GM12878 (cell line): ENCODE measurements at regions not wholly inside any gene's neighbourhood (a gene's known extent, or its start where the extent isn't known, plus 50 kb on each side); places are given as distances from the start of the nearest gene placed in this dataset.

Source experiments
- ATAC-seq: fragments of 200-7000 bp; cut with Tn5 transposase; 3 replicates; pipeline ENCODE4 v1.9.1; 2020; ENCODE audit warnings: mild to moderate bottlenecking, moderate library complexity
- BruUV-seq: library from RNA; stranded (reverse); fragments of 400-500 nt; replicated peaks from 2 replicates; lab custom pipeline; 2021; lab: Mats Ljungman, UMichigan
- CTCF ChIA-PET: fragments of 300-600 bp; sonication (Branson Sonifier 250); formaldehyde crosslinking; extraction: SDS; loops from one replicate; lab custom pipeline; 2021; ENCODE audit warnings: inconsistent platforms; lab: Yijun Ruan, JAX
- POLR2A ChIA-PET: fragments of 350-600 bp; formaldehyde crosslinking; extraction: SDS; loops from one replicate; lab custom pipeline; 2021; ENCODE audit warnings: inconsistent platforms; lab: Charles Lee
- RAD21 ChIA-PET: fragments of 300-600 bp; sonication (Branson Sonifier 250); formaldehyde crosslinking; loops from one replicate; lab custom pipeline; 2023; ENCODE audit warnings: antibody characterized with exemption; ENCODE audit not compliant: unreplicated experiment; lab: Charles Lee
- SMC1A ChIA-PET: fragments of 300-600 bp; sonication (Branson Sonifier 250); formaldehyde crosslinking; loops from one replicate; lab custom pipeline; 2023; ENCODE audit not compliant: unreplicated experiment, uncharacterized antibody; lab: Charles Lee
- DNase-seq: peaks from one replicate; pipeline ENCODE4 v3.0.0-alpha.2; 2011; ENCODE audit warnings: low read depth, low spot score
- FAIRE-seq: peaks from 3 replicates; lab custom pipeline; 2011; peaks lifted over from hg19 to GRCh38; lab: Jason Lieb, UNC
- H2AFZ ChIP-seq: 2 replicates; pipeline ENCODE4 v1.6.0; 2011; ENCODE audit warnings: low read depth, low read length, control low read depth; ENCODE audit not compliant: control insufficient read depth
- H3K27ac ChIP-seq: 2 replicates; pipeline ENCODE4 v1.5.1; 2011; ENCODE audit warnings: control low read depth; ENCODE audit not compliant: control insufficient read depth, insufficient read depth
- H3K27me3 ChIP-seq, 2 experiments: replicated peaks in 1 of 2; 2 replicates each; pipeline versions ENCODE4 v1.6.0 to v1.6.1; 2011; ENCODE audit warnings: low read length in 1 of 2; ENCODE audit not compliant: control insufficient read depth in 2 of 2, insufficient read depth in 2 of 2
- H3K36me3 ChIP-seq, 2 experiments: 2 replicates each; pipeline ENCODE4 v1.5.1; 2011; ENCODE audit warnings: low read length in 1 of 2; ENCODE audit not compliant: control insufficient read depth in 2 of 2, insufficient read depth in 2 of 2
- H3K4me1 ChIP-seq: 2 replicates; pipeline ENCODE4 v1.6.1; 2011; ENCODE audit warnings: mild to moderate bottlenecking, low read length, moderate library complexity, mixed read lengths; ENCODE audit not compliant: control insufficient read depth, insufficient read depth
- H3K4me2 ChIP-seq: 2 replicates; pipeline ENCODE4 v1.6.0; 2011; ENCODE audit warnings: control low read depth; ENCODE audit not compliant: control insufficient read depth, insufficient read depth
- H3K4me3 ChIP-seq: fragments of 200-600 bp; sonication (generic); 2 replicates; pipeline ENCODE4 v1.5.1; 2016
- H3K79me2 ChIP-seq: 2 replicates; pipeline ENCODE4 v1.6.0; 2011; ENCODE audit warnings: low read length; ENCODE audit not compliant: control insufficient read depth, insufficient read depth
- H3K9ac ChIP-seq: 2 replicates; pipeline ENCODE4 v1.8.0; 2011; ENCODE audit warnings: low read length, control low read depth, mixed read lengths; ENCODE audit not compliant: control insufficient read depth, insufficient read depth
- H3K9me3 ChIP-seq: replicated peaks from 3 replicates; pipeline ENCODE4 v1.5.1; 2011; ENCODE audit warnings: mild to moderate bottlenecking, low read length; ENCODE audit not compliant: control insufficient read depth, insufficient read depth
- H4K20me1 ChIP-seq: 2 replicates; pipeline ENCODE4 v1.6.0; 2011; ENCODE audit not compliant: control insufficient read depth, insufficient read depth
- BACH1 ChIP-seq: fragments of 450-650 bp; IDR thresholded peaks from 2 replicates; pipeline ENCODE4 v1.6.1; 2017; ENCODE audit warnings: mild to moderate bottlenecking, borderline replicate concordance
- BRCA1 ChIP-seq: IDR thresholded peaks from 2 replicates; pipeline ENCODE4 v1.6.1; 2011; ENCODE audit warnings: low read depth, low read length, improper control_type of control experiment
- CEBPB ChIP-seq, 2 experiments: fragments of 150-350 bp in 1 of 2; IDR thresholded peaks; 2 replicates each; pipeline ENCODE4 v1.6.1; 2012 to 2014; ENCODE audit warnings: low read depth in 2 of 2, low read length in 2 of 2, borderline replicate concordance in 1 of 2, inconsistent platforms in 1 of 2
- CREB1 ChIP-seq: IDR thresholded peaks from 2 replicates; pipeline ENCODE4 v1.6.1; 2012; ENCODE audit warnings: low read depth, mild to moderate bottlenecking, inconsistent platforms
- HCFC1 ChIP-seq: fragments of 150-350 bp; IDR thresholded peaks from 2 replicates; pipeline ENCODE4 v1.6.1; 2014; ENCODE audit warnings: low read length
- MAX ChIP-seq: IDR thresholded peaks from 2 replicates; pipeline ENCODE4 v1.6.1; 2012; ENCODE audit warnings: low read depth, low read length, improper control_type of control experiment
- MYB ChIP-seq: fragments of 150-350 bp; IDR thresholded peaks from 2 replicates; pipeline ENCODE4 v1.6.1; 2014; ENCODE audit warnings: mild to moderate bottlenecking, low read depth, low read length, borderline replicate concordance
- NFXL1 ChIP-seq: fragments of 450-650 bp; IDR thresholded peaks from 2 replicates; pipeline ENCODE4 v1.6.1; 2017; ENCODE audit warnings: antibody characterized with exemption, mild to moderate bottlenecking, borderline replicate concordance
- POLR2A ChIP-seq: IDR thresholded peaks from 2 replicates; pipeline ENCODE4 v1.6.1; 2011; ENCODE audit warnings: low read depth, mild to moderate bottlenecking, low read length
- RB1 ChIP-seq: fragments of 450-650 bp; formaldehyde crosslinking; IDR thresholded peaks from 2 replicates; pipeline ENCODE4 v1.6.1; 2017; ENCODE audit warnings: mild to moderate bottlenecking, borderline replicate concordance
- TCF7 ChIP-seq: IDR thresholded peaks from 2 replicates; pipeline ENCODE4 v1.6.1; 2014; ENCODE audit warnings: antibody characterized with exemption, borderline replicate concordance
- ZBTB4 ChIP-seq: fragments of 450-650 bp; formaldehyde crosslinking; IDR thresholded peaks from 2 replicates; pipeline ENCODE4 v1.4.0; 2022; ENCODE audit warnings: mild to moderate bottlenecking, moderate library complexity
- ZNF24 ChIP-seq: fragments of 450-650 bp; IDR thresholded peaks from 2 replicates; pipeline ENCODE4 v1.6.1; 2017; ENCODE audit warnings: antibody characterized with exemption, mild to moderate bottlenecking
- WGBS: methylation state at CpG from one replicate; pipeline ENCODE4 v1.1.6; 2016; ENCODE audit warnings: low lambda C conversion rate; ENCODE audit not compliant: insufficient replicate concordance, insufficient coverage; ENCODE audit errors: missing lambda C conversion rate; 5-methylcytosine and 5-hydroxymethylcytosine counted together
- in situ Hi-C: fragments of 300-500 bp; cut with MboI; formaldehyde crosslinking; loops from 9 replicates; pipeline ENCODE4 v1.14.3; 2018; ENCODE audit warnings: mixed read lengths
- intact Hi-C: fragments of 100-400 bp; cut with micrococcal nuclease; formaldehyde crosslinking; loops from one replicate; pipeline ENCODE4 v1.14.2; 2022; ENCODE audit not compliant: unreplicated experiment
- TF ChIP-seq, protein P1 (sequence below): IDR thresholded peaks from 2 replicates; pipeline ENCODE4 v1.6.1; 2011; ENCODE audit warnings: low read depth, mild to moderate bottlenecking, low read length, moderate library complexity, borderline replicate concordance; ENCODE audit errors: extremely low read depth

DNA sequence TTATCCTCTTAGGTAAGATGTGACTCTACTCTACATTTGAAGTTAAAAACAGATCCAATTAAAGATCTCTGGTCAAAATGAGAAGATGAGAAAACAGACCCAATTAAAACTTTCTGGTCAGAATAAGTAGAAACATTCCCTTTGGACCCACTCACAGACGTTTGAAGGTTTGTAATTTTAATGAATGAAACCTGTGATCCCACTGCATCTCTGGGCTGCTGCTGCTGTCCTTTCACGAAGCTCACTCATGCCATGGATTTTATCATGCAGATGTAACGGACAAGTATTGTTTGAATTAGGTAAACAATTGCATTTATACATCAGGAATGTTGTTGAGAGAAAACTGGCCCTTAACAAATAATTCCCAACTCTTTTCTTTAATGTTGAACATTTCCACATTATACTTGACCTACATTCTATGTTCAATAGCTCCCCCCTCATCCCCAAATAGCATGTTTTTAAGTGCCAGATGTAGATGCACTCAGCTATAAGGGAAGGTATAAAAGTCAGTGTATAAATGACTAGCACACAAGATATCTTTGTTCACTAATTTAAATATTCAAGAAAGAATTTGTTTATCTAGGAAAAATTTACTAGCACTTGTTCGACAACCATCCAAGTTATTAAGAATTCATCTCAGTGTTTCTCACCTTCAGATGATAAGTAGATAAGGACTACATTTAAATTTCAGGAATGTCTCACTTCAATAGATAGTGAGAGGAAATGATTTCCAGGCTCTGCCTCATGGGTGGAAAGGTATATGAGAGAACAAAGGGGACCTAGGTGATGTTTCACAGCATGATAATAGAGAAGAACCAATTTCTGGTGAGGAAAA, 202.3 kb upstream of the LMNTD1 start (continued):
- no peak for TF ChIP-seq MYB

- in situ Hi-C loops = no loop called here
- no peak for ATAC-seq
- POLR2A ChIA-PET = no interaction called here
- DNase-seq = no peak
- CTCF ChIA-PET = interaction anchor here (0.6 to 1.3 kb wide), 2 partner anchors 15 to 257 kb away, joined by 4 read pairs; no protein-coding TSS in a partner anchor
- BruUV-seq = no TSS peak
- Histone ChIP-seq H3K27me3 (no peaks in the 10 kb centered on the region; a peak in 1 of 4 replicates), H3K79me2 (no peaks in the 10 kb centered on the region)
- TF ChIP-seq CREB1 = no peak
- TF ChIP-seq, protein P1, sequence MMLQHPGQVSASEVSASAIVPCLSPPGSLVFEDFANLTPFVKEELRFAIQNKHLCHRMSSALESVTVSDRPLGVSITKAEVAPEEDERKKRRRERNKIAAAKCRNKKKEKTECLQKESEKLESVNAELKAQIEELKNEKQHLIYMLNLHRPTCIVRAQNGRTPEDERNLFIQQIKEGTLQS = no peak
- no peak for TF ChIP-seq TCF7
- TF ChIP-seq BACH1 = no peak
- TF ChIP-seq BRCA1 = no peak
- TF ChIP-seq RB1 = no peak
- no peak for TF ChIP-seq POLR2A
- TF ChIP-seq HCFC1 = no peak
- no peak for TF ChIP-seq ZNF24
- TF ChIP-seq CEBPB (IDR thresholded peaks at IDR 0.05; ENCODE audit: borderline replicate concordance in 1 of 2, low read depth in 2 of 2, low read length in 2 of 2) = no peak
- TF ChIP-seq ZBTB4 (CRISPR knock-in tag) = no peak
- no peak for TF ChIP-seq NFXL1
- no peak for TF ChIP-seq MAX
- TF ChIP-seq, all 136 proteins: peak for 0
- intact Hi-C loops = no loop called here
- RAD21 ChIA-PET = no interaction called here
- H3K4me1 ChIP-seq = no peaks in the 10 kb centered on the region
- H3K36me3 ChIP-seq = no peaks in the 10 kb centered on the region
- FAIRE-seq = no peak
- H3K9me3 ChIP-seq = no peaks in the 10 kb centered on the region
- SMC1A ChIA-PET = interaction anchor here (2.3 kb wide), 1 partner anchor 11 kb away, joined by 8 read pairs; no protein-coding TSS in a partner anchor
- WGBS = 51% methylated on average over 2 of the region's 2 CpGs
- no peak overlapping the region for H3K4me3 ChIP-seq
- H4K20me1 ChIP-seq = no peaks in the 10 kb centered on the region; the same call in 1 of the 2 replicates
- H2AFZ ChIP-seq = no peak overlapping the region
- H3K9ac ChIP-seq = no peak overlapping the region
- no peak overlapping the region for H3K4me2 ChIP-seq
- H3K27ac ChIP-seq = no peak overlapping the region
Measured at GRCh38 chr12:25755971-25756260, 202.6 kb upstream of the RASSF8 start.
